ENCODE measurements at regions not wholly inside any gene's neighbourhood (a gene's known extent, or its start where the extent isn't known, plus 50 kb on each side); places are given as distances from the start of the nearest gene placed in this dataset.

DNA sequence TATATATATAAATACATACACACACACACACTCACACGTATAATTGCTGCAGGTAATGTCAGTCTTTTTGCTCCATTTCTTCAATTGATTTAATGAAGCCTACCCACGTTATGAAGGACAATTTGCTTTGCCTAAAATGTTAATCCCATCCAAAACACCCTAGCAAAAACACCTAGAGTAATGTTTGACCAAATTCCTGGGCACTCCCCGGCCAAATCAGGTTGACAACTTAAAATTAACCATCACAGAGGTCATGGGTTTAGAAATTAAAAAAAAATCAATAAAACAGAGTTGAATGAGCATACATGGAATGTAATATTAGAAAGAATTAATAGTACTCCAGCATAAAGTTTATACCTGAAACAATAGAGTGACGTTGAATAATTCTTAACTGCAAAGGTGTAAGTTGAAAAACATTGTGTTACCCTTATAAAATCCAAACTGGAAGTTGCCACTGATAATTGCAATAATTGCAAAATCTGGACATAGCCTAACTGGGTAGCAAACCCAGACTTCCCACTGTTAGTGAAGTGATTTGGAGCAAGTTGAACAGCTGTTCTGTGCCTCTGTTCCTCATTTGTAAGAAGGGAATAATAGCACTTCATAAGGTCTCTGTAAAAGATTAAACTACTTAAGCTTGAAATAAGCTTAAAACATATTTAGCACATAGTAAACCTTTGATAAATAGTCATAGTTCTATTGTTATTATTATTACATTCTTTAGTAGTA is 2120.5 kb downstream of the PCDH7 start:
- no peak overlapping the region for H3K4me3 ChIP-seq
- 76 to 84% methylated on average over 4 of the region's 4 CpGs for WGBS, 2 donors
- ATAC-seq, result no peak

DNA sequence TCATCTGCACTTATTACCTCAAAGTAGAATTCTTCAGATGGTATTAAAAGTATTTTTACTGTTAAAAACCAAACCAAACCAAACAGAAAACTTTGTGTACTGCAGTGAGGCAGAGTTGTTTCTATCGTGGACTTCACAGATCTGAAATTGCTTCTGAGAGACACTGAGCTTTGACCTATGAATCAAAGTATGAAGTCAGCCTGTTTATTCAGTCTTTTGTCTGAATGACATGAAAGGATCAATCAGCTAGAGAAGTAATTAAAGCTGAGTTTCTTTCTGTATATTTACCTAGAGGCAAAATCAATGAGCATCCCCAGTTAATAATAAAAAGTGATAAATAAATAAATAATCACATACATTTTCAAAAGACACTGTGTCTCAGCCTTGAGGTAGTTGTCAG is 2121.0 kb downstream of the PCDH7 start:
- H3K36me3 ChIP-seq, result no peaks in the 10 kb centered on the region
- DNase-seq (no peak), ATAC-seq (no peak)
- WGBS, 2 donors, result 65 to 75% methylated on average over 1 of the region's 1 CpG
- H3K4me3 ChIP-seq, result no peak overlapping the region
- H3K27ac ChIP-seq, result no peak overlapping the region
- H3K27me3 ChIP-seq, result no peaks in the 10 kb centered on the region
- TF ChIP-seq, protein P1, sequence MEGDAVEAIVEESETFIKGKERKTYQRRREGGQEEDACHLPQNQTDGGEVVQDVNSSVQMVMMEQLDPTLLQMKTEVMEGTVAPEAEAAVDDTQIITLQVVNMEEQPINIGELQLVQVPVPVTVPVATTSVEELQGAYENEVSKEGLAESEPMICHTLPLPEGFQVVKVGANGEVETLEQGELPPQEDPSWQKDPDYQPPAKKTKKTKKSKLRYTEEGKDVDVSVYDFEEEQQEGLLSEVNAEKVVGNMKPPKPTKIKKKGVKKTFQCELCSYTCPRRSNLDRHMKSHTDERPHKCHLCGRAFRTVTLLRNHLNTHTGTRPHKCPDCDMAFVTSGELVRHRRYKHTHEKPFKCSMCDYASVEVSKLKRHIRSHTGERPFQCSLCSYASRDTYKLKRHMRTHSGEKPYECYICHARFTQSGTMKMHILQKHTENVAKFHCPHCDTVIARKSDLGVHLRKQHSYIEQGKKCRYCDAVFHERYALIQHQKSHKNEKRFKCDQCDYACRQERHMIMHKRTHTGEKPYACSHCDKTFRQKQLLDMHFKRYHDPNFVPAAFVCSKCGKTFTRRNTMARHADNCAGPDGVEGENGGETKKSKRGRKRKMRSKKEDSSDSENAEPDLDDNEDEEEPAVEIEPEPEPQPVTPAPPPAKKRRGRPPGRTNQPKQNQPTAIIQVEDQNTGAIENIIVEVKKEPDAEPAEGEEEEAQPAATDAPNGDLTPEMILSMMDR (IDR thresholded peaks at IDR 0.05), result no peak
- intact Hi-C loops (cut with DNase I), result no loop called here
- no peaks in the 10 kb centered on the region for H3K4me1 ChIP-seq
- H3K9me3 ChIP-seq, result no peaks in the 10 kb centered on the region

More for the DNA sequence above, 2120.5 kb downstream of the PCDH7 start:
- H3K4me1 ChIP-seq, result no peaks in the 10 kb centered on the region
- no peaks in the 10 kb centered on the region for H3K9me3 ChIP-seq
- no peak overlapping the region for H3K27ac ChIP-seq
- no peaks in the 10 kb centered on the region for H3K36me3 ChIP-seq
- intact Hi-C loops (cut with DNase I), result no loop called here
- TF ChIP-seq, protein P1 (IDR thresholded peaks at IDR 0.05), result no peak
- DNase-seq, result no peak
- no peaks in the 10 kb centered on the region for H3K27me3 ChIP-seq

DNA sequence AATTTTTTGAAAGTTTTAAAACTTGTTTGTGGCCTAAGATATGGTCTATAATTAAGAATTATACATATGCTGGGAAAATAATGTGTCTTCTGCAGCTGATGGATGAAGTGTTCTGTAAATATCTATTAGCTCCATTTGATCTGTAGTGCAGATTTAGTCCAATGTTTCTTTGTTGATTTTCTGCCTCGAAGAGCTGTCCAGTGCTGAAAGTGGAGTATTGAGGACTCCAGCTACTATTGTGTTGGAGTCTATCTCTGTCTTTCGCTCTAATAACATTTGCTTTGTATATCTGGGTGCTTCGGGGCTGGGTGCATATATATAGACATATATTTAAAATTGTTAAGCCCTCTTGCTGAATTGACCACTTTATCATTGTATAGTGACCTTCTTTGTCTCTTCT is 2127.3 kb downstream of the PCDH7 start:
- no peaks in the 10 kb centered on the region for H3K27me3 ChIP-seq
- no peak overlapping the region for H3K27ac ChIP-seq
- H3K9me3 ChIP-seq, result peaks cover 0 to 16% (median 0%) of the 10 kb centered on the region in 11 donors
- WGBS, 2 donors, result 67 to 69% methylated on average over 3 of the region's 3 CpGs
- H3K4me3 ChIP-seq, result no peak overlapping the region
- TF ChIP-seq, protein P1 (IDR thresholded peaks at IDR 0.05), result no peak
- H3K4me1 ChIP-seq, result no peaks in the 10 kb centered on the region
- intact Hi-C loops (cut with DNase I), result no loop called here
- DNase-seq (no peak), ATAC-seq (no peak)
- H3K36me3 ChIP-seq, result no peaks in the 10 kb centered on the region

DNA sequence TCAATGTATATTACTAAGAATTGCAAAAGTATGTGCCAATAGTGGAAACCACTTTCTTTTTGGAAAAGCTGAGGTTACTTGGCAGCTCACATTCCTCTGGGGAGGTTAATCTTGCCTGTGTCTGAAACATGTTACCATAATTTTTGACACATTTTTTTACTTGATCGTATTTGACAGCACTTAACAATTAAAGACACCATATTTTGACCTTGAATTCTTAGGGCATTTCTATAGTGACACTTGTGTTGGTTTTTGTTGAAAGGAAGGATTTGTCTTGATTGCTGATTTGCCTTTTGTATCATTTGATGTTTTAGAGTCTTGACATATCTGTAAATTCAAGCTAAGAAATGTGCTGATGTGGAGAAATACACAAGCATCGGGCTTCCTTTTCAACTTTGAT is 2135.5 kb downstream of the PCDH7 start:
- Histone ChIP-seq H3K9me3 (peaks cover 0 to 16% (median 2%) of the 10 kb centered on the region in 11 donors), H3K27ac (no peak overlapping the region), H3K4me3 (no peak overlapping the region), H3K27me3 (no peaks in the 10 kb centered on the region), H3K36me3 (no peaks in the 10 kb centered on the region), H3K4me1 (no peaks in the 10 kb centered on the region)
- DNase-seq (no peak), ATAC-seq (no peak)
- intact Hi-C loops (cut with DNase I), result no loop called here
- 71 to 78% methylated on average over 2 of the region's 2 CpGs for WGBS, 2 donors
- TF ChIP-seq, protein P1 (IDR thresholded peaks at IDR 0.05), result no peak
